Astrocyte of the cerebellum (primary cell): ENCODE measurements at regions not wholly inside any gene's neighbourhood (a gene's known extent, or its start where the extent isn't known, plus 50 kb on each side); places are given as distances from the start of the nearest gene placed in this dataset.
"Not testable (repeated sequence)": the region's sequence is repeated elsewhere in the genome, so short reads cannot be mapped to it uniquely, and the experiment has no call there.

Experiments used
- DNase-seq: peaks from one replicate; pipeline ENCODE4 v3.0.0-alpha.2; 2011; ENCODE audit warnings: low read depth
- H3K4me3 ChIP-seq: 2 replicates; pipeline ENCODE4 v1.5.1; 2011; ENCODE audit warnings: mild to moderate bottlenecking, low read depth, low read length, moderate library complexity
- CTCF ChIP-seq: IDR thresholded peaks from 2 replicates; pipeline ENCODE4 v1.5.1; 2012; ENCODE audit warnings: low read length, low read depth, moderate library complexity, mild to moderate bottlenecking; ENCODE audit errors: missing control alignments
- in situ Hi-C: cut with HindIII; loops from 2 replicates; pipeline ENCODE4 v1.10.0; 2017; ENCODE audit warnings: low sequenced_read_pairs

GRCh38 chr2:183477296-183477695 lies 353.1 kb downstream of the NUP35 start:
- H3K4me3 ChIP-seq: no peak overlapping the region
- in situ Hi-C loops: no loop called here
- DNase-seq: no peak
- TF ChIP-seq CTCF: no peak

- in situ Hi-C loops, H3K4me3 ChIP-seq, DNase-seq: not testable (repeated sequence)
These were observed 354.8 kb downstream of the NUP35 start for GRCh38 chr2:183478941-183479595.

- in situ Hi-C loops: no loop called here
- DNase-seq: no peak
These were observed 363.1 kb downstream of the NUP35 start for GRCh38 chr2:183487326-183487725.

GRCh38 chr2:183488421-183488820 lies 364.2 kb downstream of the NUP35 start:
- in situ Hi-C loops: no loop called here
- H3K4me3 ChIP-seq: no peak overlapping the region
- DNase-seq: no peak
- no peak for TF ChIP-seq CTCF

More at GRCh38 chr2:183487326-183487725, 363.1 kb downstream of the NUP35 start:
- no peak overlapping the region for H3K4me3 ChIP-seq
- no peak for TF ChIP-seq CTCF

GRCh38 chr2:183490489-183490888 lies 366.2 kb downstream of the NUP35 start:
- no peak for TF ChIP-seq CTCF
- in situ Hi-C loops: no loop called here
- H3K4me3 ChIP-seq: no peak overlapping the region
- DNase-seq: no peak

- no peak overlapping the region for H3K4me3 ChIP-seq
- no peak for TF ChIP-seq CTCF
- in situ Hi-C loops: no loop called here
- peak; percentile 55 for DNase-seq
These were observed 366.7 kb downstream of the NUP35 start for GRCh38 chr2:183490914-183491313.

GRCh38 chr2:183493040-183493439 lies 368.8 kb downstream of the NUP35 start:
- in situ Hi-C loops: no loop called here
- TF ChIP-seq CTCF: no peak
- no peak for DNase-seq
- H3K4me3 ChIP-seq: no peak overlapping the region
